ENCODE measurements at regions not wholly inside any gene's neighbourhood (a gene's known extent, or its start where the extent isn't known, plus 50 kb on each side); places are given as distances from the start of the nearest gene placed in this dataset.

DNA sequence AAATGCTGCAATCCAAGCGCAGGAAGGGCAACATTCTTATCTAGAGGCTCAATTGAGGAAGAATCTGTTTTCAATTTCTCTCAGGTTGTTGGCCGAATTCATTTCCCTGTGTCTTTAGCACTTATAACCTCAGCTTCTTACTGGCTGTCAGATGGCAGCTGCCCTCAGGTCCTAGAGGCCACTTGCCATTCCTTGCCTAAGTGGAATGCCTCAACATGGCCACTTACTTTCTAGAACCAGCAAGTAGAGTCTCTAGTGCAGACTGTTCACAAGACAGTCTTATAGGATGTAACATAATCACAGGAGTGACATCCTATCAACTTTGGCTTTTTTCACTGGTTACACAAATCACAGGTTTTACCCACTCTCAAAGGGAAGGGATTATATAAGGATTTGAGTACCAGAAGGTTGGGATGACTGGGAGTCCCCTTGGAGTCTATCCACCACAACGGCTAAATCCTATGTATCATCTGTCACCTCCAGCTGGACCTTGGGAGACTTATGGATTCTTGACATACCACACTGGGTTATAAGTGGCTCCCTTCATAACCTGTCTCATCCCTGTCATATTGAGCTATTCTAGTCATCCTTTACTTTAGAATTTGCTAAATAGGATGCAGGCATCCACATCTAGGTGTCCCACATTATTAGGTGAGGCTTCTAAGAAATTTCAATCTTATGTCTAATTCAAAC lies 297.9 kb upstream of the CTSO start:
- Mint-ChIP-seq H3K27me3 (ENCODE audit: low read depth) (no peaks in the 10 kb centered on the region), H3K27ac (no peak overlapping the region), H3K9me3 (ENCODE audit: insufficient read depth) (no peaks in the 10 kb centered on the region), H3K36me3 (ENCODE audit: low read depth) (no peaks in the 10 kb centered on the region), H3K4me3 (no peak overlapping the region), H3K4me1 (ENCODE audit: low read depth) (no peaks in the 10 kb centered on the region)
- ChIA-PET CTCF (no interaction called here), POLR2A (no interaction called here)
- DNase-seq (no peak), ATAC-seq (no peak)

DNA sequence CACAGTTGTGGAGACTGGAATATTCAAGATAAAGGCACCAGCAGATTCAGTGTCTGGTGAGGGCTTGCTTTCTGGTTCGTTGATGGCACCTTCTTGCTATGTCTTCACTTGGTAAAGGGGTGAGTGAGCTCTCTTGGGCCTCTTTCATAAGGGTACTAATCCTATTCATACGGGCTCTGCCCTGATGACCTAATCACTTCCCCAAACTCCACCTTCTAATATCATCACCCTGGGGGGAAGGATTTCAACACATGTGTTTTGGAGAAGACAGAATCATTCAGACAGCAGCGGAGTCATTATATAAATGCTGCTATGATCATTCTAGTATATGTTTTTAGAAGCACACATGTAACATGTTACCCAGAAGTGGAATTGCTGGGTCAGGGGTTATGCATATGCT lies 295.3 kb upstream of the CTSO start:
- DNase-seq (no peak), ATAC-seq (no peak)
- peaks cover 4% of the 10 kb centered on the region for H3K9me3 Mint-ChIP-seq (ENCODE audit: insufficient read depth)
- no peaks in the 10 kb centered on the region for H3K36me3 Mint-ChIP-seq (ENCODE audit: low read depth)
- ChIA-PET POLR2A (no interaction called here), CTCF (no interaction called here)
- no peak overlapping the region for H3K4me3 Mint-ChIP-seq
- no peaks in the 10 kb centered on the region for H3K4me1 Mint-ChIP-seq (ENCODE audit: low read depth)
- no peaks in the 10 kb centered on the region for H3K27me3 Mint-ChIP-seq (ENCODE audit: low read depth)
- H3K27ac Mint-ChIP-seq = no peak overlapping the region

- Mint-ChIP-seq H3K27ac (no peak overlapping the region), H3K27me3 (ENCODE audit: low read depth) (no peaks in the 10 kb centered on the region), H3K9me3 (ENCODE audit: insufficient read depth) (peaks cover 4% of the 10 kb centered on the region), H3K36me3 (ENCODE audit: low read depth) (no peaks in the 10 kb centered on the region), H3K4me3 (no peak overlapping the region), H3K4me1 (ENCODE audit: low read depth) (no peaks in the 10 kb centered on the region)
- ChIA-PET CTCF (no interaction called here), POLR2A (no interaction called here)
- ATAC-seq (no peak), DNase-seq (no peak)
These were observed 293.8 kb upstream of the CTSO start for GRCh38 chr4:156247470-156247869.

DNA sequence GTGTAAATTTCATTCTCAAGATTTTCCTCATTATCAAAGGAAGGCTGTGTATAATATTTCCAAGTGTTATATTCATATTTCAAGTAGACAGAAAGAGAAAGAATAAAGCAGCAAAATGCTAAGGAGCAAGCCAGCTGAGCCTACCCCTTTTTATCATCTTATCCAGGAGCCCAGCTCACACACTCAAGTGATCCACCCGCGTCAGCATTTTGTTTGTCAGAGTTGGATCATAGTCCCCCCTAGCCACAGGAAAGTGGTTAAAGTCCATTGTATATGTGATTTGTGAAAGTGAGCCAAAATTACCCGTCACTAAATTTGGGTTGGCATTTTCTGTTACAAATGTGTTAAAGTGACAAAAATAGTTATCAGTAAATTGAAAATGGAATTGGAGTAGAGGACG lies 289.3 kb upstream of the CTSO start:
- Mint-ChIP-seq H3K9me3 (ENCODE audit: insufficient read depth) (peaks cover 4% of the 10 kb centered on the region), H3K36me3 (ENCODE audit: low read depth) (no peaks in the 10 kb centered on the region), H3K4me3 (no peak overlapping the region), H3K4me1 (ENCODE audit: low read depth) (no peaks in the 10 kb centered on the region), H3K27me3 (ENCODE audit: low read depth) (no peaks in the 10 kb centered on the region), H3K27ac (no peak overlapping the region)
- DNase-seq (no peak), ATAC-seq (no peak)
- ChIA-PET CTCF (no interaction called here), POLR2A (no interaction called here)

DNA sequence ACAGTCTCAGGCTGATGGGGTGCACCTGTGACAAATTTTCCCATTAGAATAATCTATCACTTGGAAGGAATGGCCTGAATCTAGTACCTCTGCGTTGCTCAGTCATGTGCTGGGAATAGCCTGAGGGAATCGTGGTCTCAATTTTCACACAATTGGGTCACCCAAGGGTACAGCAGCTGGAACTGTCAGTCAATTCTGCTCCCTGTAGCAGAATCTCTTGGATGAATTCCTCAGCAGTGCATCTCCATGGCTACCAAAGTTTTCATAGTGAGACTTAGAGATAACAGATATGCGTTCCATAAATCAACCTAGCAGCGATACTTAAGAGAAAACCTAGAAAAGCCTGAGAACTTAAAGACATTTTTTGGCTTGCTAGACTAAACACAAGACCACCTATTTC lies 288.7 kb upstream of the CTSO start:
- Mint-ChIP-seq H3K36me3 (ENCODE audit: low read depth) (no peaks in the 10 kb centered on the region), H3K4me3 (no peak overlapping the region), H3K27me3 (ENCODE audit: low read depth) (no peaks in the 10 kb centered on the region), H3K4me1 (ENCODE audit: low read depth) (no peaks in the 10 kb centered on the region), H3K27ac (no peak overlapping the region), H3K9me3 (ENCODE audit: insufficient read depth) (peaks cover 4% of the 10 kb centered on the region)
- CTCF ChIA-PET = no interaction called here
- POLR2A ChIA-PET = no interaction called here
- no peak for ATAC-seq
- DNase-seq = no peak

DNA sequence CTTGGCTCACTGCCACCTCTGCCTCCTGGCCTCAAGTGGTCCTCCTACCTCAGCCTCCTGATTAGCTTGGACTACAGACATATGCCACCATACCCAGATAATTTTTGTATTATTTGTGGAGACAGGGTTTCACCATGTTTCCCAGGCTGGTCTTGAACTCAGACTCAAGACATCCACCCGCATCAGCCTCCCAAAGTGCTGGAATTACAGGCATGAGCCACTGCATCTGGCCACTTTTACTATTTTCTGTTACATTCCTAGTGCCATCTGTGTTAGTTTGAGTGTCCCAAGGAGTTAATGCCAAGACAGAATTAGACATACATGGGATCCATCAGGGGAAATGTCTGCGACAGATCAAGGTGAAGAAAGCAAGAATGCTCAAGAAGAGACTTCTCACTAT lies 288.2 kb upstream of the CTSO start:
- H3K4me3 Mint-ChIP-seq = no peak overlapping the region
- peaks cover 4% of the 10 kb centered on the region for H3K9me3 Mint-ChIP-seq (ENCODE audit: insufficient read depth)
- no peaks in the 10 kb centered on the region for H3K4me1 Mint-ChIP-seq (ENCODE audit: low read depth)
- no peaks in the 10 kb centered on the region for H3K36me3 Mint-ChIP-seq (ENCODE audit: low read depth)
- H3K27ac Mint-ChIP-seq = no peak overlapping the region
- ATAC-seq = no peak
- no peaks in the 10 kb centered on the region for H3K27me3 Mint-ChIP-seq (ENCODE audit: low read depth)
- ChIA-PET POLR2A (no interaction called here), CTCF (no interaction called here)
- DNase-seq = no peak

- Mint-ChIP-seq H3K36me3 (ENCODE audit: low read depth) (no peaks in the 10 kb centered on the region), H3K27ac (no peak overlapping the region), H3K27me3 (ENCODE audit: low read depth) (no peaks in the 10 kb centered on the region), H3K4me1 (ENCODE audit: low read depth) (no peaks in the 10 kb centered on the region), H3K9me3 (ENCODE audit: insufficient read depth) (no peaks in the 10 kb centered on the region), H3K4me3 (no peak overlapping the region)
- ChIA-PET CTCF (no interaction called here), POLR2A (no interaction called here)
- no peak for DNase-seq
- ATAC-seq = no peak
These were observed 284.5 kb upstream of the CTSO start for GRCh38 chr4:156238171-156238570.

GRCh38 chr4:156237231-156237630 lies 283.6 kb upstream of the CTSO start:
- DNase-seq = no peak
- Mint-ChIP-seq H3K27ac (no peak overlapping the region), H3K4me3 (no peak overlapping the region), H3K9me3 (ENCODE audit: insufficient read depth) (no peaks in the 10 kb centered on the region), H3K36me3 (ENCODE audit: low read depth) (no peaks in the 10 kb centered on the region), H3K4me1 (ENCODE audit: low read depth) (no peaks in the 10 kb centered on the region), H3K27me3 (ENCODE audit: low read depth) (no peaks in the 10 kb centered on the region)
- POLR2A ChIA-PET = no interaction called here
- CTCF ChIA-PET = no interaction called here
- no peak for ATAC-seq

- Mint-ChIP-seq H3K27me3 (ENCODE audit: low read depth) (no peaks in the 10 kb centered on the region), H3K9me3 (ENCODE audit: insufficient read depth) (no peaks in the 10 kb centered on the region), H3K4me1 (ENCODE audit: low read depth) (no peaks in the 10 kb centered on the region), H3K27ac (no peak overlapping the region), H3K4me3 (no peak overlapping the region), H3K36me3 (ENCODE audit: low read depth) (no peaks in the 10 kb centered on the region)
- ATAC-seq = no peak
- POLR2A ChIA-PET = no interaction called here
- CTCF ChIA-PET = no interaction called here
- DNase-seq = no peak
These were observed 276.5 kb upstream of the CTSO start for GRCh38 chr4:156230176-156230575.

GRCh38 chr4:156228676-156229075 lies 275.0 kb upstream of the CTSO start:
- Mint-ChIP-seq H3K9me3 (ENCODE audit: insufficient read depth) (no peaks in the 10 kb centered on the region), H3K36me3 (ENCODE audit: low read depth) (no peaks in the 10 kb centered on the region), H3K4me1 (ENCODE audit: low read depth) (no peaks in the 10 kb centered on the region), H3K4me3 (no peak overlapping the region), H3K27ac (no peak overlapping the region), H3K27me3 (ENCODE audit: low read depth) (no peaks in the 10 kb centered on the region)
- DNase-seq = no peak
- POLR2A ChIA-PET = no interaction called here
- no peak for ATAC-seq
- CTCF ChIA-PET = no interaction called here

GRCh38 chr4:156227321-156227720 lies 273.7 kb upstream of the CTSO start:
- ATAC-seq (no peak), DNase-seq (no peak)
- POLR2A ChIA-PET = no interaction called here
- Mint-ChIP-seq H3K4me3 (no peak overlapping the region), H3K27me3 (ENCODE audit: low read depth) (no peaks in the 10 kb centered on the region), H3K27ac (no peak overlapping the region), H3K4me1 (ENCODE audit: low read depth) (no peaks in the 10 kb centered on the region), H3K36me3 (ENCODE audit: low read depth) (no peaks in the 10 kb centered on the region), H3K9me3 (ENCODE audit: insufficient read depth) (no peaks in the 10 kb centered on the region)
- CTCF ChIA-PET = no interaction called here

GRCh38 chr4:156223985-156224384 lies 270.3 kb upstream of the CTSO start:
- CTCF ChIA-PET = no interaction called here
- no peak for ATAC-seq
- Mint-ChIP-seq H3K4me3 (no peak overlapping the region), H3K27ac (no peak overlapping the region), H3K4me1 (ENCODE audit: low read depth) (no peaks in the 10 kb centered on the region), H3K9me3 (ENCODE audit: insufficient read depth) (no peaks in the 10 kb centered on the region), H3K36me3 (ENCODE audit: low read depth) (no peaks in the 10 kb centered on the region), H3K27me3 (ENCODE audit: low read depth) (no peaks in the 10 kb centered on the region)
- POLR2A ChIA-PET = no interaction called here
- no peak for DNase-seq

- POLR2A ChIA-PET = no interaction called here
These were observed 263.6 kb upstream of the CTSO start for GRCh38 chr4:156217236-156217635.

More at GRCh38 chr4:156217236-156217635, 263.6 kb upstream of the CTSO start:
- DNase-seq (no peak), ATAC-seq (no peak)
- Mint-ChIP-seq H3K36me3 (ENCODE audit: low read depth) (no peaks in the 10 kb centered on the region), H3K4me3 (no peak overlapping the region), H3K4me1 (ENCODE audit: low read depth) (no peaks in the 10 kb centered on the region), H3K27me3 (ENCODE audit: low read depth) (no peaks in the 10 kb centered on the region), H3K27ac (no peak overlapping the region), H3K9me3 (ENCODE audit: insufficient read depth) (no peaks in the 10 kb centered on the region)
- CTCF ChIA-PET = no interaction called here
